RKO (cell line): ENCODE measurements at regions not wholly inside any gene's neighbourhood (a gene's known extent, or its start where the extent isn't known, plus 50 kb on each side); places are given as distances from the start of the nearest gene placed in this dataset.
A peak's percentile ranks its signal among the peaks of the same experiment; 100 is the strongest.
"Not testable (repeated sequence)": the region's sequence is repeated elsewhere in the genome, so short reads cannot be mapped to it uniquely, and the experiment has no call there.

Experiments
- DNase-seq: peaks from one replicate; pipeline ENCODE4 v3.0.0-alpha.2; 2016; ENCODE audit warnings: low spot score

DNA sequence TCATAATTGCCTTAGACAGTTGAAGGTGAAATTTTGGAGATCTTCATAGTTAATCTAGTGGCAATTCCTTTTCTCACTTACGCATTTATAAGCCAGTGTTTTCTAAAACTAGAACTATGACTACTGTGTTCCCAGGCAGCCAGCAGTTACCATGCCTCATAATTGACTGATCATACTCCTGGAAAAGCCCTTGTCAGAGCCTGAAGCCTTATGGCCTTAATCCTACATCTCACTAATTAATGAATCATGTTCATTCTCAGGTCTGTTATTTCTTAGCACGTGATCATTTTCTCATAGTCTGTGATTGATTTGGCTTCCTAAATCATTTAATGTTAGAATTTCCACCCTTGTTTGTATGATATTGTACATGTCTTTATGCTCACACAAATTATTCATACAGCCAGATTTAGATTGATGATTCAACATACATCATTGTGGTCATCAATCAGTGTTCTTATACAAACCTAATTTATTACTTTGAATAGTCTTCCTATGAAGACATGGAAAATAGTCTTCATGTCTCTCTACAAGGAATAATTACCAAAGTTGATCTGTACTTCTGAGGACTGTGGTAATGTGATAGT lies 132.6 kb upstream of the ASCC3 start:
- no peak for DNase-seq

DNA sequence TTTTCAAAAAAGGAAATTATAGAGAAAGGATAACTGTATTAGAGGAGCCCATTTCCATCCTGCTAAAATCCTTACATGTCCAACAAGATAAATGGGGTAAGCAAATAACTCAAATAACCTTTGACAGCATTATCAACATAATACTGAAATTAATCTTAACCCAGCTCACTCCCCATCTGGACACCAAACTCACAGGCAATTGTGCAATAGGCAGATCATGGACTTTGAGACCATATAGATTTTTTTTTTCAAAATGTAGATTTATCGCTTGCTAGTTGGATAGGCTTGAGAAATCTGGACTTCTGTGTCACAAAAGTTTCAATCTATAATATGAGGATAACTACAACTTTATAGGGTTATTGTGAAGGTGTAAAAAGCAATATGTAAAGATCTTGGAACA lies 134.4 kb upstream of the ASCC3 start:
- no peak for DNase-seq

DNA sequence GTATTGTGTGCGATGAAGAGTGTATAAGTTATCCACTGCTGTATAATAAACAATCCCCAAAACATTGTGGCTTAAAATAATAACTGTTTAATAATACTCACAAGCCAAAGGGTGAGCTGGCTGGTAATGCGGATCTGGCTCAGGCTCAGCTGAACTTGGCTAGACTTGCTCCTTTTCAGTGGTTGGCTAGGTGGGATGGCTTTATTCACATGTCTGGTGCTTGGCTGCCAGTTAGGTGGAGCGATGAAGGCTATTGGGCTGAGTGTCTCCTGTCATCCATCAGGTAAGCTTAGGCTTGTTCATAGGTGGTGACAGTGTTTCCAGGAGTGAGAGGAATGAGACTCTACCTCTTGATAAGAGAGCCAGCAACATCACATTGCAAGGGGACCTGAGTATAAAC lies 135.0 kb upstream of the ASCC3 start:
- DNase-seq: no peak

GRCh38 chr6:101018157-101018556 lies 137.0 kb upstream of the ASCC3 start:
- no peak for DNase-seq

DNA sequence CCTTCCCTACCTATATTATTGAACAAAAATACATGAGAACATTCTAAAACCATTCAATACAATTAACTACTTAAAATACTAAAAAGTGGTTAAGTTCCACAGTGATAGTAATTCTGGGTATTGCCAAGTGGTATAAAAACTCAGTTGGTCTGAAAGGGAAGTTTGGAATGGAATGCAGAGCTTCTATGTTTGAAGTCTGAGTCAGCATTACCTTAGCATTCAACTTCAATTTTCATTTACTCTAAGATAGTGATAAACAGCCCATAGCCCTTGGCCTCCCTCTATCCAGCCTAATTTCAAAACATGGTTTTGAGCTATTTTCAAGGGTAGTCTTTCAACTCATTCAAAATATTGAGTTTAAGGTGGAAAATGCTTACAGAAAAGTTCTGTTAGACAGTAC lies 140.4 kb upstream of the ASCC3 start:
- no peak for DNase-seq

DNA sequence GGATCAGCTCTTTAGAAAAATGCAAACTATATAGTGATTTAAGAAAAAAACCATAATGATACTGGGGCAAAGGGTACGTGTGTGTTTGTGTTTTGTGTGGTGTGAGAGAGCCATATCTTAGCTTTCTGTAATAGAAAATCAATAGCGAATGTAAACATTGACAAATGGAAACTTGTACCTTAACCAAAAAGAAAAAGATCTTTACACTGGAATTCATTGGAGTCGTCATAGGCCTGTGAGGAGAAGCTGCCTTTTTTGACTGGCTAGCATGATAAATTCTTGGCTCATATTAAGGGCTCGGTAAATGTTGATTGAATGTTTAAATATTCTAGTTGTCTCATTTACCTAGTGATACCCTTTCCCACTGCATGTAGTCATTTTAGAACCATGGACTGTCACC lies 161.8 kb upstream of the ASCC3 start:
- DNase-seq: no peak

- no peak for DNase-seq
Measured at GRCh38 chr6:101058296-101058695, 177.2 kb upstream of the ASCC3 start.

DNA sequence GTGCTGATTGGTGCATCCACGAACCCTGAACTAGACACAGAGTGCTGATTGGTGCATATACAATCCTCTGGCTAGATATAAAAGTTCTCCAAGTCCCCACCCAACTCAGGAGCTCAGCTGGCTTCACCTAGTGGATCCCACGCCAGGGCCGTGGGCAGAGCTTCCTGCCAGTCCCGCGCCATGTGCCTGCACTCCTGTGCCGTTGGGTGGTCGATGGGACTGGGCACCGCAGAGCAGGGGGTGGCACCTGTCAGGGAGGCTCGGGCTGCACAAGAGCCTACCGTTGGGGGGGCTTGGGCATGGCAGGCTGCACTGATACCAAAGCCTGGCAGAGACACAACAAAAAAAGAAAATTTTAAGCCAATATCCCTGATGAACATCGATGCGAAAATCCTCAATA lies 185.4 kb upstream of the ASCC3 start:
- no peak for DNase-seq

DNA sequence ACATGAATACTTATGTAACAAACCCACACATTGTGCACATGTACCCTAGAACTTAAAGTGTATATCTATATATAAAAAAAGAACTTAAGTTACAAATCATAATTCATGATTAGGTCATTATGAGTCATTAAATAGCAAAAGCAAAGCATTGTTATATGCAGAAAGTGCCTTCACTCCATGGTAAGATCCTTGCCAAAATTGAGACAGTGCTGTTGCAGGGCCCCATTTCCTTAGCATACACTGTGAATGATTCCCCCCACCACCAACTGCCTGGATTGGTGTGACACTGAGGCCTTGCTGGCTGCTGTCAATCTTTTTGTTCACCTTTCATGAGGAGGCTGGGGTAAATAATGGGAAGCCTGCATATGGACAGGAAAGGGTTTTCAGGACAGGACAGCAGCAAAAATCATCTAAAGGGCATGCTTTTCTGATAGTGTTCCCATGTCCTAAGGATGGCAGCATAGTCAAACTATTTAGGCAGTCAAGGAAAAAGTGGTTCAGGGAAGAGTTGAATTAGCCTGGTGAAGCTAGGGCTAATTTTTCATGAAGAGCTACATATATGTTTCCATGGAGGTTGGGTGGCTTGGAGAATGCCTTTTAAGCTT lies 188.2 kb upstream of the ASCC3 start:
- peak; percentile 43 for DNase-seq

DNA sequence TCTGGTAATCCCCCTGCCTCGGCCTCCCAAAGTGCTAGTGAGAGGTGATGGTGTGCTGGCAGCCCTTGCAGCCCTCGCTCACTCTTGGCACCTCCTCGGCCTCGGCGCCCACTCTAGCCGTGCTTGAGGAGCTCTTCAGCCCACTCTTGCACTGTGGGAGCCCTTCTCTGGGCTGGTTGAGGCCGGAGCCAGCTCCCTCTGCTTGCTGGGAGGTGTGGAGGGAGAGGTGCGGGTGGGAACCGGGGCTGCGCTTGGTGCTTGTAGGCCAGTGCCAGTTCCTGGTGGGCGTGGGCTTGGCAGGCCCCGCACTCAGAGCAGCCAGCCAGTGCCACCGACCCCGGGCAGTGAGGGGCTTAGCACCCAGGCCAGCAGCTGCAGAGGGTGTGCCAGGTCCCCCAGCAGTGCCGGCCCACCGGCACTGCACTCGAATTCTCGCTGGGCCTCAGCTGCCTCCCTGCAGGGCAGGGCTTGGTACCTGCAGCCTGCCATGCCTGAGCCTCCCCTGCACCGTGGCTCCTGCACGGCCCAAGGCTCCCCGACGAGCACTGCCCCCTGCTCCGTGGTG lies 189.0 kb upstream of the ASCC3 start:
- no peak for DNase-seq

- DNase-seq: no peak
Measured at GRCh38 chr6:101077344-101077743, 196.2 kb upstream of the ASCC3 start.

DNA sequence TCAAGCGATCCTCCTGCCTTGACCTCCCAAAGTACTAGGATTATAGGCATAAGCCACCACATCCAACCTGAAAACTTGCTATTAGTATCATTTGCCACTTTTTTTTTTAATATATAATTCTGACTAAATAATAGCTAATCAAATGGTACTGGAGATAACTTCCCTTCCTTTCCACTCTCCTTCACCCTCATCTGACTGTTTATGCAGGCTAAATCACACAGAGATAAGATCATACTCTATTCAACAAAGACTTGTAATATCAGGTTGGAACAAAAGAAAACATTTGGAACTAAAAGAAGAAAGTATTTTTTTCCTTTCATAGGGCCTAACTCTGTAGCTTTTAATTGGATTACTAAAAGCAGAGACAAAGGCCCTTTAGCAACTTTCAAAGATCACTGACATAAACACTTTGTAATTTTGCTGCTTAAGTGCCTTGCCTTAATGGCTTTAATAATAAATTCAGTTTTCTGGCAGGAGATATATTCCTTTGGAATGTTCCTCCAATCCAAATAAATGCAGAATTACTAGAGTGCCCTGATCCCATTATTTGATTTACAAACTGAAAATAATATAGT lies 198.7 kb upstream of the ASCC3 start:
- no peak for DNase-seq

- DNase-seq: peak; percentile 33
Measured at GRCh38 chr6:101080597-101080996, 199.5 kb upstream of the ASCC3 start.

- DNase-seq: peak; percentile 75
Measured at GRCh38 chr6:101083533-101084175, 202.5 kb upstream of the ASCC3 start.

GRCh38 chr6:101085327-101085726 lies 204.2 kb upstream of the ASCC3 start:
- no peak for DNase-seq

DNA sequence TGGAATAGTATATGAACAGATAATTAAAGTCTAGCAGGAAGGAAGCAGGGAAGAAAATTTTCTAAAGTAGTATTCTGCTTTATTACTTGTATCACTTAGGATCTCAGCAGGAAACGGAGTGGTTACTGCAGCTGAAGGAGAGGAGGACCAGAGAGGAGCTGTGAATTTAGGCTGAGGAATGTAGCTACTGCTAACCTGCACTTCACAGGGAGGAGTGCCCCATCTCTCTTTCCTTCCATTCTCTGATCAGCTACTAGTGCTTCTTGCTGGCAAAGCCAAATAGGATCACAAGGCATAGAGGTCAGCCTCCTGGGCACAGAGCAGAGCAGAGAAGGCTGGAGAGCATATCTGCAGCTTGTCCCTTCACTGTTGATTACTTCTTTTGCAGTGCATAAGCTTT lies 205.3 kb upstream of the ASCC3 start:
- no peak for DNase-seq

GRCh38 chr6:101088594-101088993 lies 207.5 kb upstream of the ASCC3 start:
- DNase-seq: no peak

DNA sequence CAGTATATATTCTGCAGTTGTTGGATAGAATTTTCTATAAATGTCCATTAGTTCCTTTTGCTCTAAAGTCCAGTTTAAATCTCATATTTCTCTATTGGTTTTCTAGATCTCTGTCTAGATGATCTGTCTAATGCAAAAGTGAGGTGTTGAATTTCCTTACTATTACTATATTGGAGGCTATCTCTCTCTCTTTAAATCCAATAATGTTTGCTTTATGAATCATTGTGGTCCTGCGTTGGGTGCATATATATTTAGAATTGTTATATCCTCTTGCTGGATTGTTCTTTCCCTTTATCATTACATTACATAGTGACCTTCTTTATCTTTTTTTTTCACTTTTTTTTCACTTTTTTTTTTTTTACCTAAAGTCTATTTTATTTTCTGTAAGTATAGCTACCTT lies 208.5 kb upstream of the ASCC3 start:
- no peak for DNase-seq

DNA sequence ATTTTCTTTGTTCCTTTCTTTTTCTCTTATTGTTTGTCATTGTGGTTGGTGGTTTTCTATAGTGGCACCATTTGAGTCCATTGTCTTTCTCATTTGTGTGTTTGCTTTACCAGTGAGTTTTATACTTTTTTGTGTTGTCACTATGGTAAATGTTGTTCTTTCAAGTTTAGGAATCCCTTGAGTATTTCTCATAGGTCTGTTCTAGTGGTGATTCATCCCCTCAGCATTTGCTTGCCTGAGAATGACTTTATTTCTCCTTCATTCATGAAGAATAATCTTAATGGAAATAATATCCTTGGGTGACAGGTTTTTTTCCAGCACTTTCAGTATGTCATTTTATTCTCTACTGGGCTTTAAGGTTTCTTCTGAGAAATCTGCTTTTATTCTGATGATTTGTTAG lies 209.2 kb upstream of the ASCC3 start:
- no peak for DNase-seq

GRCh38 chr6:101098605-101099004 lies 217.5 kb upstream of the ASCC3 start:
- DNase-seq: not testable (repeated sequence)

DNA sequence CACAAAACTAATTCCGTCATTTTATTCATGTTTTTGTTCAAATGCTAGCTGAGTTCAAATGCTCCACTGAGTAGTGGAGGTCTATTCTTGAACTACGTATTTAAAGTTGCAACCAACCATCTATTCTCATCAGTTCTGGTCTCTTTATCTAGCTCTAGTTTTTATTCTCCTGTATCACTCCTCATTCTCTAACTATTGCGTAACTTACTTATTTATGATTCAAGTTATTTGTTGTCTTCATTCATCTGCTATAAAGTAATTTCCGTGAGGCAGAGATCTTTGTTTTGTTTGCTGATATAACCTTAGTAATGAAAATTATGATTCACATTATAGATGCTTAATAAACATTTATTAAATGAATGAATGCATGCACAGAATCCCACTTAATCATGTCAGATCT lies 221.6 kb upstream of the ASCC3 start:
- no peak for DNase-seq

DNA sequence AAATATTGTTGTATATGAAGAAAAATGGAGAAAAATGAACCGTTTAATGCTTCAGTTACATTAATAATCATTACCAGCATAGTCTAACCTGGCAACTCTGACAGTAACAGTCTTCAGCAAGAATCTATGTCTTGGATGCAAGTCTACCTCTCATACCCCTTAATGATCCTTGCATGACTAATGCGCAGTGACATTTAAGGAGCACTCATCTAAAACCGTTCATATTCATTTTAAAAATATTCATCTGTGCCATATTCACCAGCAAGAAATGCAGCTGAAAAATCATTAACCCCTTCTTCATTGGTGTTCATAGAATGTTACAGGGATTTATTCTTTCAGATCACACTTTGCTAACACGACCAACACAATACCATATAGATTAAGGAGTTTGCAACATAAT lies 227.2 kb upstream of the ASCC3 start:
- peak; percentile 26 for DNase-seq

- DNase-seq: no peak
Measured at GRCh38 chr6:101110814-101111213, 229.7 kb upstream of the ASCC3 start.
